Heart left ventricle (tissue), 16 donors: ENCODE measurements at regions not wholly inside any gene's neighbourhood (a gene's known extent, or its start where the extent isn't known, plus 50 kb on each side); places are given as distances from the start of the nearest gene placed in this dataset.

Source experiments
- ATAC-seq, 4 donors: fragments of 200-7000 bp; cut with Tn5 transposase; one replicate each; pipeline ENCODE4 v1.9.1; 2020 to 2022; ENCODE audit warnings: moderate library complexity in 4 of 4, mild to moderate bottlenecking in 3 of 4, moderate number of reproducible peaks in 1 of 4
- DNase-seq, 5 donors: peaks; one replicate each; pipeline ENCODE4 v3.0.0-alpha.2; 2020
- H3K27ac ChIP-seq, 12 donors: fragments of 200-600 bp; sonication (generic) in 4 of 12; one replicate each; pipeline versions ENCODE4 v1.5.0 to v1.8.0; 2016 to 2022; ENCODE audit warnings: mild to moderate bottlenecking in 2 of 12
- H3K27me3 ChIP-seq, 9 donors: fragments of 200-600 bp; sonication (generic) in 2 of 9; one replicate each; pipeline versions ENCODE4 v1.5.1 to v1.8.0; 2016 to 2022; ENCODE audit warnings: mild to moderate bottlenecking in 3 of 9
- H3K36me3 ChIP-seq, 9 donors: fragments of 200-600 bp; sonication (generic) in 2 of 9; one replicate each; pipeline versions ENCODE4 v1.5.0 to v1.8.0; 2018 to 2022; ENCODE audit warnings: mild to moderate bottlenecking in 2 of 9
- H3K4me1 ChIP-seq, 12 donors: fragments of 200-600 bp; sonication (generic) in 4 of 12; one replicate each; pipeline versions ENCODE4 v1.5.0 to v1.8.0; 2016 to 2022; ENCODE audit warnings: mild to moderate bottlenecking in 3 of 12
- H3K4me3 ChIP-seq, 12 donors: fragments of 200-600 bp; sonication (generic) in 4 of 12; one replicate each; pipeline versions ENCODE4 v1.5.0 to v1.8.0; 2017 to 2022; ENCODE audit warnings: mild to moderate bottlenecking in 9 of 12, moderate library complexity in 4 of 12
- H3K9me3 ChIP-seq, 12 donors: fragments of 200-600 bp; sonication (generic) in 4 of 12; one replicate each; pipeline versions ENCODE4 v1.5.0 to v1.8.0; 2016 to 2022; ENCODE audit warnings: mild to moderate bottlenecking in 1 of 12
- POLR2A ChIP-seq, 2 donors: fragments of 450-650 bp; IDR thresholded peaks; one replicate each; pipeline ENCODE4 v1.6.1; 2017; ENCODE audit warnings: antibody characterized with exemption in 2 of 2, mild to moderate bottlenecking in 2 of 2, moderate library complexity in 2 of 2
- WGBS, 4 donors: extraction: QIAGEN DNeasy Blood & Tissue Kit in 2 of 4; methylation state at CpG; one replicate each; pipeline versions ENCODE4 v1.1.5 to v1.1.7; 2013 to 2018; 5-methylcytosine and 5-hydroxymethylcytosine counted together
- intact Hi-C, 10 donors: fragments of 100-400 bp; cut with DNase I; formaldehyde crosslinking; loops; one replicate each; pipeline versions ENCODE4 v1.11.1 to v1.14.2; 2022
- TF ChIP-seq, protein P1 (sequence below), 12 donors: fragments of 200-600 bp; sonication (generic) in 4 of 12; IDR thresholded peaks; one replicate each; pipeline versions ENCODE4 v1.5.0 to v1.8.0; 2018 to 2022; ENCODE audit warnings: antibody characterized with exemption in 12 of 12, mild to moderate bottlenecking in 5 of 12
- donor health status: ischemic (EF 13 %, LVEDD 7.1; RV severe dilation, severe dysfunction).
- donor health status: healthy with polysubstance abuse.
- donor health status: DM: no; HTN: yes; CAD: no.
- donor health status: DM: no; HTN: no; CAD: no.
- donor health status: ischemic (EF 25% LVEDD 6.9; RV normal size, moderate dysfunction).
- donor health status: ischemic (EF 25% LVEDD 5.7; RV mildly dilated, moderate dysfunction).
- donor health status: healthy.
- donor health status: DM: yes; HTN: yes; CAD: no.
- donor health status: ischemic (EF 35%, LVEDD 5.7; RV mildly dilated, moderate dysfunction).
- donor health status: nonischemic (EF 11% LVEDD 7.7; RV severe dilation, severe dysfunction).
- donor health status: DM: yes; HTN: yes; CAD: no.
- donor health status: PGD.
- donor health status: ischemic (EF 29% LVEDD 5.4; RV normal size, mild dysfunction).
- donor health status: nonischemic (EF 23%, LVEDD 6.1; RV moderate dilation, normal function).

- 41 to 69% (median 57%) methylated on average over 2 of the region's 2 CpGs for WGBS, 4 donors
Observed at GRCh38 chr9:19683715-19684114, 105.1 kb downstream of the SLC24A2 start.

DNA sequence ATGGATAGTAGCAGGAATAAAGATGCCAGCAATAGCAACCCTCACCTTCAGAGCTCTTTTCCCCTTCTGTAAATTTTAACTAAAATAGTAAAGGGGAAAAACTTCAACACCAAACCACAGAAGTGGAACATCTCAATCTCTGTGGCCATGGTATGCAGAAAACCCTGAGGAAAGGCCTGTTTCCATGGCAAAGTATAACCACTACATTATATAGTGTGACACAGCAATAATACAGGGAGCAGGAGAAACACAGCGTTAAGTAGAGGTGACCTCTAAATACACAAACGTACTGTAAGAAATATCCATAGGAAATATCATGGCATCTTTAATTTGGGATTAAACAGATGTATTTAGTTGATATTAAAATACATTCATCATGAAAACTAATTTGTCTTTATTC, 106.4 kb downstream of the SLC24A2 start:
- DNase-seq: no peak
- Histone ChIP-seq H3K36me3 (no peaks in the 10 kb centered on the region), H3K4me1 (no peaks in the 10 kb centered on the region), H3K27me3 (no peaks in the 10 kb centered on the region), H3K9me3 (peaks cover 0 to 22% (median 1%) of the 10 kb centered on the region in 12 donors), H3K27ac (no peak overlapping the region), H3K4me3 (no peak overlapping the region)
- 80 to 90% (median 83%) methylated on average over 2 of the region's 2 CpGs for WGBS, 4 donors
- intact Hi-C loops: no loop called here
- ATAC-seq: no peak
- TF ChIP-seq, protein P1, sequence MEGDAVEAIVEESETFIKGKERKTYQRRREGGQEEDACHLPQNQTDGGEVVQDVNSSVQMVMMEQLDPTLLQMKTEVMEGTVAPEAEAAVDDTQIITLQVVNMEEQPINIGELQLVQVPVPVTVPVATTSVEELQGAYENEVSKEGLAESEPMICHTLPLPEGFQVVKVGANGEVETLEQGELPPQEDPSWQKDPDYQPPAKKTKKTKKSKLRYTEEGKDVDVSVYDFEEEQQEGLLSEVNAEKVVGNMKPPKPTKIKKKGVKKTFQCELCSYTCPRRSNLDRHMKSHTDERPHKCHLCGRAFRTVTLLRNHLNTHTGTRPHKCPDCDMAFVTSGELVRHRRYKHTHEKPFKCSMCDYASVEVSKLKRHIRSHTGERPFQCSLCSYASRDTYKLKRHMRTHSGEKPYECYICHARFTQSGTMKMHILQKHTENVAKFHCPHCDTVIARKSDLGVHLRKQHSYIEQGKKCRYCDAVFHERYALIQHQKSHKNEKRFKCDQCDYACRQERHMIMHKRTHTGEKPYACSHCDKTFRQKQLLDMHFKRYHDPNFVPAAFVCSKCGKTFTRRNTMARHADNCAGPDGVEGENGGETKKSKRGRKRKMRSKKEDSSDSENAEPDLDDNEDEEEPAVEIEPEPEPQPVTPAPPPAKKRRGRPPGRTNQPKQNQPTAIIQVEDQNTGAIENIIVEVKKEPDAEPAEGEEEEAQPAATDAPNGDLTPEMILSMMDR (IDR thresholded peaks at IDR 0.05): no peak
- no peak for TF ChIP-seq POLR2A (IDR thresholded peaks at IDR 0.05)

More at GRCh38 chr9:19683715-19684114, 105.1 kb downstream of the SLC24A2 start:
- intact Hi-C loops: no loop called here
- H3K4me1 ChIP-seq: no peaks in the 10 kb centered on the region
- H3K9me3 ChIP-seq: peaks cover 0 to 22% (median 1%) of the 10 kb centered on the region in 12 donors
- ATAC-seq (no peak), DNase-seq (no peak)
- no peak overlapping the region for H3K27ac ChIP-seq
- H3K36me3 ChIP-seq: no peaks in the 10 kb centered on the region
- no peak overlapping the region for H3K4me3 ChIP-seq
- TF ChIP-seq, protein P1 (IDR thresholded peaks at IDR 0.05): no peak
- no peak for TF ChIP-seq POLR2A (IDR thresholded peaks at IDR 0.05)
- no peaks in the 10 kb centered on the region for H3K27me3 ChIP-seq

GRCh38 chr9:19681846-19682245, 107.0 kb downstream of the SLC24A2 start:
- intact Hi-C loops: no loop called here
- H3K27ac ChIP-seq: no peak overlapping the region
- 78 to 85% (median 82%) methylated on average over 3 of the region's 3 CpGs for WGBS, 4 donors
- H3K36me3 ChIP-seq: no peaks in the 10 kb centered on the region
- H3K4me1 ChIP-seq: no peaks in the 10 kb centered on the region
- ATAC-seq (no peak), DNase-seq (no peak)
- no peak overlapping the region for H3K4me3 ChIP-seq
- no peaks in the 10 kb centered on the region for H3K27me3 ChIP-seq
- peaks cover 0 to 18% (median 1%) of the 10 kb centered on the region in 12 donors for H3K9me3 ChIP-seq
- TF ChIP-seq, protein P1 (IDR thresholded peaks at IDR 0.05): no peak
- no peak for TF ChIP-seq POLR2A (IDR thresholded peaks at IDR 0.05)

GRCh38 chr9:19677924-19678323, 110.9 kb downstream of the SLC24A2 start:
- peaks cover 0 to 10% (median 0%) of the 10 kb centered on the region in 12 donors for H3K9me3 ChIP-seq
- intact Hi-C loops: no loop called here
- no peak for ATAC-seq
- no peaks in the 10 kb centered on the region for H3K4me1 ChIP-seq
- WGBS, 4 donors: 68 to 84% (median 76%) methylated on average over 5 of the region's 5 CpGs
- DNase-seq: no peak
- no peak overlapping the region for H3K27ac ChIP-seq
- no peaks in the 10 kb centered on the region for H3K36me3 ChIP-seq
- H3K4me3 ChIP-seq: no peak overlapping the region
- no peak for TF ChIP-seq POLR2A (IDR thresholded peaks at IDR 0.05)
- TF ChIP-seq, protein P1 (IDR thresholded peaks at IDR 0.05): no peak
- no peaks in the 10 kb centered on the region for H3K27me3 ChIP-seq
